Parathyroid adenoma (tissue), 2 donors: ENCODE measurements at regions not wholly inside any gene's neighbourhood (a gene's known extent, or its start where the extent isn't known, plus 50 kb on each side); places are given as distances from the start of the nearest gene placed in this dataset.

Experiments
- H2AFZ ChIP-seq: fragments of 300-600 bp; sonication (generic); one replicate; pipeline ENCODE4 v1.7.0; 2017; ENCODE audit warnings: antibody characterized with exemption, mild to moderate bottlenecking
- H3K27ac ChIP-seq: fragments of 300-600 bp; sonication (generic); one replicate; pipeline ENCODE4 v1.7.0; 2017
- H3K27me3 ChIP-seq: fragments of 300-600 bp; sonication (generic); one replicate; pipeline ENCODE4 v1.7.0; 2017; ENCODE audit warnings: low read length; ENCODE audit not compliant: control insufficient read depth, insufficient read depth
- H3K36me3 ChIP-seq: fragments of 300-600 bp; sonication (generic); one replicate; pipeline ENCODE4 v1.7.0; 2017; ENCODE audit warnings: low read length; ENCODE audit not compliant: control insufficient read depth, insufficient read depth
- H3K4me1 ChIP-seq: fragments of 300-600 bp; sonication (generic); one replicate; pipeline ENCODE4 v1.7.0; 2017; ENCODE audit warnings: control low read depth
- H3K4me2 ChIP-seq: fragments of 300-600 bp; sonication (generic); one replicate; pipeline ENCODE4 v1.7.0; 2017; ENCODE audit warnings: low read length
- H3K4me3 ChIP-seq: fragments of 300-600 bp; sonication (generic); one replicate; pipeline ENCODE4 v1.7.0; 2017; ENCODE audit warnings: low read depth, low read length
- H3K79me2 ChIP-seq: fragments of 300-600 bp; sonication (generic); one replicate; pipeline ENCODE4 v1.7.0; 2017; ENCODE audit warnings: control low read depth
- H3K9ac ChIP-seq: fragments of 300-600 bp; sonication (generic); one replicate; pipeline ENCODE4 v1.7.0; 2017; ENCODE audit warnings: mild to moderate bottlenecking
- H3K9me3 ChIP-seq: fragments of 300-600 bp; sonication (generic); one replicate; pipeline ENCODE4 v1.7.0; 2017; ENCODE audit warnings: low read length; ENCODE audit not compliant: control insufficient read depth
- TF ChIP-seq, protein P1 (sequence below): fragments of 300-600 bp; sonication (generic); IDR thresholded peaks from one replicate; pipeline ENCODE4 v1.7.0; 2017; ENCODE audit warnings: antibody characterized with exemption, mild to moderate bottlenecking
- donor health status: primary hyperparathyroidism.

GRCh38 chr15:94785091-94785490 is 553.7 kb downstream of the MCTP2 start:
- H3K36me3 ChIP-seq: no peaks in the 10 kb centered on the region
- no peak overlapping the region for H3K9ac ChIP-seq
- no peak overlapping the region for H2AFZ ChIP-seq
- H3K9me3 ChIP-seq: no peaks in the 10 kb centered on the region
- H3K4me3 ChIP-seq: no peak overlapping the region
- H3K79me2 ChIP-seq: no peaks in the 10 kb centered on the region
- H3K4me2 ChIP-seq: no peak overlapping the region
- TF ChIP-seq, protein P1, sequence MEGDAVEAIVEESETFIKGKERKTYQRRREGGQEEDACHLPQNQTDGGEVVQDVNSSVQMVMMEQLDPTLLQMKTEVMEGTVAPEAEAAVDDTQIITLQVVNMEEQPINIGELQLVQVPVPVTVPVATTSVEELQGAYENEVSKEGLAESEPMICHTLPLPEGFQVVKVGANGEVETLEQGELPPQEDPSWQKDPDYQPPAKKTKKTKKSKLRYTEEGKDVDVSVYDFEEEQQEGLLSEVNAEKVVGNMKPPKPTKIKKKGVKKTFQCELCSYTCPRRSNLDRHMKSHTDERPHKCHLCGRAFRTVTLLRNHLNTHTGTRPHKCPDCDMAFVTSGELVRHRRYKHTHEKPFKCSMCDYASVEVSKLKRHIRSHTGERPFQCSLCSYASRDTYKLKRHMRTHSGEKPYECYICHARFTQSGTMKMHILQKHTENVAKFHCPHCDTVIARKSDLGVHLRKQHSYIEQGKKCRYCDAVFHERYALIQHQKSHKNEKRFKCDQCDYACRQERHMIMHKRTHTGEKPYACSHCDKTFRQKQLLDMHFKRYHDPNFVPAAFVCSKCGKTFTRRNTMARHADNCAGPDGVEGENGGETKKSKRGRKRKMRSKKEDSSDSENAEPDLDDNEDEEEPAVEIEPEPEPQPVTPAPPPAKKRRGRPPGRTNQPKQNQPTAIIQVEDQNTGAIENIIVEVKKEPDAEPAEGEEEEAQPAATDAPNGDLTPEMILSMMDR: no peak
- H3K27ac ChIP-seq: no peak overlapping the region
- peaks cover 3% of the 10 kb centered on the region for H3K27me3 ChIP-seq
- H3K4me1 ChIP-seq: no peaks in the 10 kb centered on the region

- no peak overlapping the region for H3K9ac ChIP-seq
- H3K27me3 ChIP-seq: peaks cover 3% of the 10 kb centered on the region
- H3K9me3 ChIP-seq: no peaks in the 10 kb centered on the region
- no peak overlapping the region for H3K4me3 ChIP-seq
- H3K4me2 ChIP-seq: no peak overlapping the region
- H3K79me2 ChIP-seq: no peaks in the 10 kb centered on the region
- H2AFZ ChIP-seq: no peak overlapping the region
- no peaks in the 10 kb centered on the region for H3K36me3 ChIP-seq
- H3K4me1 ChIP-seq: no peaks in the 10 kb centered on the region
- TF ChIP-seq, protein P1: no peak
- no peak overlapping the region for H3K27ac ChIP-seq
These were observed 559.6 kb downstream of the MCTP2 start for GRCh38 chr15:94791008-94791407.

DNA sequence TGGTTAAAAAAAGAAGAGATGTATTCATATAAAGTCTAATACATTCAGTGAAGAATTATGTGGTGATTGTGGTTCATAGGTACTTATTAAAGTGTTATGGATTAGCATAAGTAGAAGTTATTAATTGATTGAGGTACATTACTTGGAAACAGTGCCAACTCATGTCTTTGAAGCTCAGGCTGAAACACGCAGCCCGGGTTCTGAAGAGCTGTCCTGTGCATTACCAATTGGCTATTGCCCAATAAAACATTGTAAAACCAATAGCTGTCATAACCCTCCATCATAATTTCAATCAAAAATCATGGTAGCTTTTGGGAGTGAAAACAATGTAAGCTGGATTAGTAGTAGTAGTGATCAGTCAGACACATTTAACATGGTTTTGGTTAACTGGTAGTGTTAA is 560.1 kb downstream of the MCTP2 start:
- no peak overlapping the region for H2AFZ ChIP-seq
- H3K36me3 ChIP-seq: no peaks in the 10 kb centered on the region
- TF ChIP-seq, protein P1: no peak
- no peak overlapping the region for H3K4me2 ChIP-seq
- no peaks in the 10 kb centered on the region for H3K79me2 ChIP-seq
- H3K27me3 ChIP-seq: peaks cover 3% of the 10 kb centered on the region
- no peaks in the 10 kb centered on the region for H3K4me1 ChIP-seq
- no peaks in the 10 kb centered on the region for H3K9me3 ChIP-seq
- no peak overlapping the region for H3K27ac ChIP-seq
- no peak overlapping the region for H3K4me3 ChIP-seq
- no peak overlapping the region for H3K9ac ChIP-seq

DNA sequence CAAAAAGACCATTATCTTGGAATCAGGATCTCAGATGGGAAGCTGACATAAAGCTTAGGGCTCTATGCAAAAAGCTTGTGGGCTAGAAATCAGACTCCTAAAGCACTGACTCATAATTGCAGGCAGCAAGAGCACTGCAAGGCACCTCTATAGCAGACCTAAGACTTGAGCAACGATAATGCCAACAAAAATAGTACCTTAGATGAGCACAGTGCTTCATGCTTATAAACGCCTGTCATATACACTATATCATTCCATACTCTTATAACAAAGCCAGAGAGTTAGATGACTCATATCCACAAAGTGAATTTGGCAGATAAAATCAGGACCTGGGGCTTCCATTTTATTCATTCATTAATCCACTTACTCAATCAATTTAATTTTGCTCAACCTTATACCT is 560.8 kb downstream of the MCTP2 start:
- no peak overlapping the region for H2AFZ ChIP-seq
- H3K9me3 ChIP-seq: no peaks in the 10 kb centered on the region
- no peak overlapping the region for H3K4me3 ChIP-seq
- no peak overlapping the region for H3K9ac ChIP-seq
- H3K4me2 ChIP-seq: no peak overlapping the region
- H3K79me2 ChIP-seq: no peaks in the 10 kb centered on the region
- H3K4me1 ChIP-seq: no peaks in the 10 kb centered on the region
- TF ChIP-seq, protein P1: no peak
- H3K27me3 ChIP-seq: peaks cover 3% of the 10 kb centered on the region
- H3K36me3 ChIP-seq: no peaks in the 10 kb centered on the region
- no peak overlapping the region for H3K27ac ChIP-seq

GRCh38 chr15:94793207-94793606 is 561.8 kb downstream of the MCTP2 start:
- H3K9ac ChIP-seq: no peak overlapping the region
- H3K27me3 ChIP-seq: peaks cover 3% of the 10 kb centered on the region
- no peak overlapping the region for H2AFZ ChIP-seq
- H3K4me1 ChIP-seq: no peaks in the 10 kb centered on the region
- H3K36me3 ChIP-seq: no peaks in the 10 kb centered on the region
- no peaks in the 10 kb centered on the region for H3K9me3 ChIP-seq
- H3K4me3 ChIP-seq: no peak overlapping the region
- TF ChIP-seq, protein P1: no peak
- H3K4me2 ChIP-seq: no peak overlapping the region
- no peaks in the 10 kb centered on the region for H3K79me2 ChIP-seq
- H3K27ac ChIP-seq: no peak overlapping the region
